ENCODE measurements at regions not wholly inside any gene's neighbourhood (a gene's known extent, or its start where the extent isn't known, plus 50 kb on each side); places are given as distances from the start of the nearest gene placed in this dataset.

- no peak for DNase-seq (ENCODE audit: low read depth, low spot score)
Measured at GRCh38 chr2:236718207-236718992, 148.8 kb downstream of the ACKR3 start.

GRCh38 chr2:236719192-236719635 is 149.6 kb downstream of the ACKR3 start:
- Histone ChIP-seq H3K4me3 (ENCODE audit: insufficient read length, low read depth) (no peak overlapping the region), H3K36me3 (ENCODE audit: insufficient read depth, insufficient read length, low read length) (no peaks in the 10 kb centered on the region), H3K9me3 (ENCODE audit: insufficient read depth, low read length) (no peaks in the 10 kb centered on the region), H3K27me3 (ENCODE audit: insufficient read depth, insufficient read length) (no peaks in the 10 kb centered on the region), H3K4me1 (ENCODE audit: insufficient read depth, insufficient read length) (peaks cover 6% of the 10 kb centered on the region), H3K9ac (ENCODE audit: insufficient read length, low read depth) (no peak overlapping the region)
- TF ChIP-seq ZNF274 (IDR thresholded peaks at IDR 0.05; ENCODE audit: low read depth, low read length) (no peak), SUZ12 (IDR thresholded peaks at IDR 0.05; ENCODE audit: extremely low read depth, insufficient read depth, insufficient read length) (no peak), YY1 (IDR thresholded peaks at IDR 0.05; ENCODE audit: insufficient read depth, insufficient read length) (no peak)
- DNase-seq (ENCODE audit: low read depth, low spot score), result no peak

More at GRCh38 chr2:236718207-236718992, 148.8 kb downstream of the ACKR3 start:
- Histone ChIP-seq H3K36me3 (ENCODE audit: insufficient read depth, insufficient read length, low read length) (no peaks in the 10 kb centered on the region), H3K4me1 (ENCODE audit: insufficient read depth, insufficient read length) (peaks cover 10% of the 10 kb centered on the region), H3K9me3 (ENCODE audit: insufficient read depth, low read length) (no peaks in the 10 kb centered on the region), H3K27me3 (ENCODE audit: insufficient read depth, insufficient read length) (no peaks in the 10 kb centered on the region), H3K4me3 (ENCODE audit: insufficient read length, low read depth) (no peak overlapping the region), H3K9ac (ENCODE audit: insufficient read length, low read depth) (no peak overlapping the region)
- TF ChIP-seq SUZ12 (IDR thresholded peaks at IDR 0.05; ENCODE audit: extremely low read depth, insufficient read depth, insufficient read length) (no peak), YY1 (IDR thresholded peaks at IDR 0.05; ENCODE audit: insufficient read depth, insufficient read length) (no peak), ZNF274 (IDR thresholded peaks at IDR 0.05; ENCODE audit: low read depth, low read length) (no peak)

GRCh38 chr2:236720974-236721540 is 151.4 kb downstream of the ACKR3 start:
- H3K9me3 ChIP-seq (ENCODE audit: insufficient read depth, low read length), result no peaks in the 10 kb centered on the region
- no peak overlapping the region for H3K9ac ChIP-seq (ENCODE audit: insufficient read length, low read depth)
- H3K36me3 ChIP-seq (ENCODE audit: insufficient read depth, insufficient read length, low read length), result no peaks in the 10 kb centered on the region
- H3K27me3 ChIP-seq (ENCODE audit: insufficient read depth, insufficient read length), result no peaks in the 10 kb centered on the region
- no peak overlapping the region for H3K4me3 ChIP-seq (ENCODE audit: insufficient read length, low read depth)
- TF ChIP-seq YY1 (IDR thresholded peaks at IDR 0.05; ENCODE audit: insufficient read depth, insufficient read length) (no peak), SUZ12 (IDR thresholded peaks at IDR 0.05; ENCODE audit: extremely low read depth, insufficient read depth, insufficient read length) (no peak), ZNF274 (IDR thresholded peaks at IDR 0.05; ENCODE audit: low read depth, low read length) (no peak)
- no peak for DNase-seq (ENCODE audit: low read depth, low spot score)
- no peaks in the 10 kb centered on the region for H3K4me1 ChIP-seq (ENCODE audit: insufficient read depth, insufficient read length)

GRCh38 chr2:236724200-236724599 is 154.6 kb downstream of the ACKR3 start:
- H3K9ac ChIP-seq (ENCODE audit: insufficient read length, low read depth), result no peak overlapping the region
- no peak for TF ChIP-seq YY1 (IDR thresholded peaks at IDR 0.05; ENCODE audit: insufficient read depth, insufficient read length)
- TF ChIP-seq SUZ12 (IDR thresholded peaks at IDR 0.05; ENCODE audit: extremely low read depth, insufficient read depth, insufficient read length), result no peak
- no peak for TF ChIP-seq ZNF274 (IDR thresholded peaks at IDR 0.05; ENCODE audit: low read depth, low read length)
- no peaks in the 10 kb centered on the region for H3K27me3 ChIP-seq (ENCODE audit: insufficient read depth, insufficient read length)
- no peak for DNase-seq (ENCODE audit: low read depth, low spot score)
- no peaks in the 10 kb centered on the region for H3K9me3 ChIP-seq (ENCODE audit: insufficient read depth, low read length)
- H3K4me1 ChIP-seq (ENCODE audit: insufficient read depth, insufficient read length), result no peaks in the 10 kb centered on the region
- H3K4me3 ChIP-seq (ENCODE audit: insufficient read length, low read depth), result no peak overlapping the region
- H3K36me3 ChIP-seq (ENCODE audit: insufficient read depth, insufficient read length, low read length), result no peaks in the 10 kb centered on the region

GRCh38 chr2:236726701-236727450 is 157.3 kb downstream of the ACKR3 start:
- TF ChIP-seq ZNF274 (IDR thresholded peaks at IDR 0.05; ENCODE audit: low read depth, low read length) (no peak), SUZ12 (IDR thresholded peaks at IDR 0.05; ENCODE audit: extremely low read depth, insufficient read depth, insufficient read length) (no peak), YY1 (IDR thresholded peaks at IDR 0.05; ENCODE audit: insufficient read depth, insufficient read length) (no peak)
- no peaks in the 10 kb centered on the region for H3K9me3 ChIP-seq (ENCODE audit: insufficient read depth, low read length)
- no peaks in the 10 kb centered on the region for H3K27me3 ChIP-seq (ENCODE audit: insufficient read depth, insufficient read length)
- H3K4me3 ChIP-seq (ENCODE audit: insufficient read length, low read depth), result no peak overlapping the region
- H3K4me1 ChIP-seq (ENCODE audit: insufficient read depth, insufficient read length), result peaks cover 2% of the 10 kb centered on the region
- no peak for DNase-seq (ENCODE audit: low read depth, low spot score)
- no peak overlapping the region for H3K9ac ChIP-seq (ENCODE audit: insufficient read length, low read depth)
- H3K36me3 ChIP-seq (ENCODE audit: insufficient read depth, insufficient read length, low read length), result no peaks in the 10 kb centered on the region

GRCh38 chr2:236728916-236729670 is 159.5 kb downstream of the ACKR3 start:
- H3K4me3 ChIP-seq (ENCODE audit: insufficient read length, low read depth), result no peak overlapping the region
- TF ChIP-seq SUZ12 (IDR thresholded peaks at IDR 0.05; ENCODE audit: extremely low read depth, insufficient read depth, insufficient read length) (no peak), ZNF274 (IDR thresholded peaks at IDR 0.05; ENCODE audit: low read depth, low read length) (no peak), YY1 (IDR thresholded peaks at IDR 0.05; ENCODE audit: insufficient read depth, insufficient read length) (no peak)
- H3K9me3 ChIP-seq (ENCODE audit: insufficient read depth, low read length), result no peaks in the 10 kb centered on the region
- no peak overlapping the region for H3K9ac ChIP-seq (ENCODE audit: insufficient read length, low read depth)
- DNase-seq (ENCODE audit: low read depth, low spot score), result no peak
- H3K27me3 ChIP-seq (ENCODE audit: insufficient read depth, insufficient read length), result no peaks in the 10 kb centered on the region
- peaks cover 9% of the 10 kb centered on the region for H3K4me1 ChIP-seq (ENCODE audit: insufficient read depth, insufficient read length)
- H3K36me3 ChIP-seq (ENCODE audit: insufficient read depth, insufficient read length, low read length), result no peaks in the 10 kb centered on the region

Data from NT2/D1 (cell line).